GM12878 (cell line): ENCODE measurements at regions not wholly inside any gene's neighbourhood (a gene's known extent, or its start where the extent isn't known, plus 50 kb on each side); places are given as distances from the start of the nearest gene placed in this dataset.

Experiments used
- NRF1 ChIP-seq: conservative IDR thresholded peaks from 2 replicates; pipeline ENCODE4 v1.6.1; 2011; ENCODE audit warnings: mild to moderate bottlenecking, low read depth, low read length, improper control_type of control experiment
- SIX5 ChIP-seq: IDR thresholded peaks from 2 replicates; pipeline ENCODE4 v1.6.1; 2011; ENCODE audit warnings: mild to moderate bottlenecking, low read depth, low read length, moderate library complexity; ENCODE audit not compliant: severe bottlenecking
- SMARCA5 ChIP-seq: fragments of 450-650 bp; IDR thresholded peaks from 2 replicates; pipeline ENCODE4 v1.6.1; 2017; ENCODE audit warnings: mild to moderate bottlenecking
- ZNF274 ChIP-seq: IDR thresholded peaks from one replicate; pipeline ENCODE4 v1.8.0; 2011; ENCODE audit not compliant: insufficient read length, insufficient read depth

GRCh38 chr7:83248000-83248399 lies 85.3 kb upstream of the PCLO start:
- TF ChIP-seq NRF1: no peak
- TF ChIP-seq ZNF274: no peak
- TF ChIP-seq SMARCA5: no peak
- no peak for TF ChIP-seq SIX5
